ENCODE measurements at regions not wholly inside any gene's neighbourhood (a gene's known extent, or its start where the extent isn't known, plus 50 kb on each side); places are given as distances from the start of the nearest gene placed in this dataset.

DNA sequence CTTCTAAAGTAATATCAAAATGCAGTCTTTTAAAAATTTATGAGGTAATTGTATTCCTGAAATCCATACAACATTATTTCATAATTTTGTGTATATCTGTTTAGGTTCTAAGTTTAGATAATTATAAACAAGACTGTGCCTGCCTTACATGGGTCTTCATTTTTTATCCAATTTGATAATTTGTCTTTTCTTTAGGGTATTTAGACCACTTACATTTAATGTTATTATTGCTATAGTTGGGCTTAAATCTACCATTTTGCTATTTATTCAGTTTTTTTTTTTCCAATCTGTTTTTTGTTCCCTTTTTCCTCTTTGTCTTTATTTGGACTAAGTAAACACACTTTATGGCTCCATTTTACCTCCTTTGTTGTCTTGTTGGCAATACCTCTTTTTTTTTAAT lies 312.5 kb upstream of the MEX3C start:
- TF ChIP-seq POLR2A (IDR thresholded peaks at IDR 0.05; ENCODE audit: low read depth) = no peak
- TF ChIP-seq, protein P1, sequence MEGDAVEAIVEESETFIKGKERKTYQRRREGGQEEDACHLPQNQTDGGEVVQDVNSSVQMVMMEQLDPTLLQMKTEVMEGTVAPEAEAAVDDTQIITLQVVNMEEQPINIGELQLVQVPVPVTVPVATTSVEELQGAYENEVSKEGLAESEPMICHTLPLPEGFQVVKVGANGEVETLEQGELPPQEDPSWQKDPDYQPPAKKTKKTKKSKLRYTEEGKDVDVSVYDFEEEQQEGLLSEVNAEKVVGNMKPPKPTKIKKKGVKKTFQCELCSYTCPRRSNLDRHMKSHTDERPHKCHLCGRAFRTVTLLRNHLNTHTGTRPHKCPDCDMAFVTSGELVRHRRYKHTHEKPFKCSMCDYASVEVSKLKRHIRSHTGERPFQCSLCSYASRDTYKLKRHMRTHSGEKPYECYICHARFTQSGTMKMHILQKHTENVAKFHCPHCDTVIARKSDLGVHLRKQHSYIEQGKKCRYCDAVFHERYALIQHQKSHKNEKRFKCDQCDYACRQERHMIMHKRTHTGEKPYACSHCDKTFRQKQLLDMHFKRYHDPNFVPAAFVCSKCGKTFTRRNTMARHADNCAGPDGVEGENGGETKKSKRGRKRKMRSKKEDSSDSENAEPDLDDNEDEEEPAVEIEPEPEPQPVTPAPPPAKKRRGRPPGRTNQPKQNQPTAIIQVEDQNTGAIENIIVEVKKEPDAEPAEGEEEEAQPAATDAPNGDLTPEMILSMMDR (IDR thresholded peaks at IDR 0.05) = no peak

All from esophagus muscularis mucosa (tissue), 3 donors.